Astrocyte (in vitro differentiated cells and primary cell): ENCODE measurements at regions not wholly inside any gene's neighbourhood (a gene's known extent, or its start where the extent isn't known, plus 50 kb on each side); places are given as distances from the start of the nearest gene placed in this dataset.

Experiments
- EZH2 ChIP-seq: IDR thresholded peaks from 2 replicates; pipeline ENCODE4 v1.6.1; 2012; ENCODE audit warnings: mild to moderate bottlenecking, low read length, inconsistent platforms; ENCODE audit not compliant: insufficient read depth
- TF ChIP-seq, protein P1 (sequence below): IDR thresholded peaks from 2 replicates; pipeline ENCODE4 v1.5.1; 2011; ENCODE audit warnings: low read depth, mild to moderate bottlenecking, inconsistent platforms, low read length, moderate library complexity; ENCODE audit not compliant: insufficient read depth

DNA sequence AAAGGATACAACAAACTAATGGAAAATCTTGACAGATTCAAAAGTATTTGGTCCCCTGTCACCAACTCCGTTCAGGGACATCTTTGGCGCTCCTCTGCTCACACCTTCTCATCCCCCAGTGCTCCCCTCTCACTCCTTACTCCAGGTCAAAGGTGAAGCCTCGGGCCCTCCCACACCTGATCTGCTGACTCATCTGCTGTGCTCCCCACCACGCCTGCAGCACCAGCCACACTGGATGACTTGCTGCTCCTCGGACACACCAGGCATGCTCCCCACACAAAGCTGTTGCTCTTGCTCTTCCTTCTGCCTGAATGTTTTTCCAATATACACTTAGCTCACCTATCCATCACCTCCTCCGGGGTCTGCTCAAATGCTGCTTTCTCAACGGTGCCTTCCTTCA, 123.4 kb downstream of the ESM1 start:
- TF ChIP-seq EZH2, result no peak
- TF ChIP-seq, protein P1, sequence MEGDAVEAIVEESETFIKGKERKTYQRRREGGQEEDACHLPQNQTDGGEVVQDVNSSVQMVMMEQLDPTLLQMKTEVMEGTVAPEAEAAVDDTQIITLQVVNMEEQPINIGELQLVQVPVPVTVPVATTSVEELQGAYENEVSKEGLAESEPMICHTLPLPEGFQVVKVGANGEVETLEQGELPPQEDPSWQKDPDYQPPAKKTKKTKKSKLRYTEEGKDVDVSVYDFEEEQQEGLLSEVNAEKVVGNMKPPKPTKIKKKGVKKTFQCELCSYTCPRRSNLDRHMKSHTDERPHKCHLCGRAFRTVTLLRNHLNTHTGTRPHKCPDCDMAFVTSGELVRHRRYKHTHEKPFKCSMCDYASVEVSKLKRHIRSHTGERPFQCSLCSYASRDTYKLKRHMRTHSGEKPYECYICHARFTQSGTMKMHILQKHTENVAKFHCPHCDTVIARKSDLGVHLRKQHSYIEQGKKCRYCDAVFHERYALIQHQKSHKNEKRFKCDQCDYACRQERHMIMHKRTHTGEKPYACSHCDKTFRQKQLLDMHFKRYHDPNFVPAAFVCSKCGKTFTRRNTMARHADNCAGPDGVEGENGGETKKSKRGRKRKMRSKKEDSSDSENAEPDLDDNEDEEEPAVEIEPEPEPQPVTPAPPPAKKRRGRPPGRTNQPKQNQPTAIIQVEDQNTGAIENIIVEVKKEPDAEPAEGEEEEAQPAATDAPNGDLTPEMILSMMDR, result no peak
